ENCODE measurements at regions not wholly inside any gene's neighbourhood (a gene's known extent, or its start where the extent isn't known, plus 50 kb on each side); places are given as distances from the start of the nearest gene placed in this dataset.

GRCh38 chr6:78302411-78302810 is 564.9 kb upstream of the IRAK1BP1 start (continued):
- no peak for TF ChIP-seq GTF2F1 (IDR thresholded peaks at IDR 0.05; ENCODE audit: low read depth, low read length)

DNA sequence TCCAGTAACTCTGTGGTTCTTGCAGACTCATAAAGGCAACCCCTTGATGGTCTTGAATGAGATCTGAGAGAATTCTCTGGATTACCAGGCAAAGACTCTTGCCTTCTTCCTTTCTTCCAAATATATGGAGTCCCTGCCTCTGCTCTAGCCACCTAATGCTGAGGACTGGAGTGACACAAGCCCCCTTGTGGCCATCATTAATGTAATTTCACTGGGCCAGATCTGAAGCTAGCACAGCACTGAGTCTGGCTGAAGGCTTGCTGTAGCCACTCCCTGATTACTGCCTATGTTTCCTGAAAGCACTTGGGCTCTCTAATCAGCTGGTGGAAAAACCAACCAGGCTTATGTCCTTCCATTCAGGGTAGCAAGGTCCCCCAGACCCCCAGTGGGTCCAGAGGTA is 559.3 kb upstream of the IRAK1BP1 start:
- no peak for DNase-seq (ENCODE audit: extremely low read depth in 1 of 4, low spot score in 3 of 4)
- no peak overlapping the region for H3K4me2 ChIP-seq (ENCODE audit: insufficient read depth, low read length)
- no peak for TF ChIP-seq MXI1 (IDR thresholded peaks at IDR 0.05; ENCODE audit: low read depth, low read length)
- ChIA-PET CTCF (ENCODE audit: low intra/inter-chr PET ratio) (no interaction called here), POLR2A (no interaction called here)
- no peaks in the 10 kb centered on the region for H3K36me3 ChIP-seq (ENCODE audit: control insufficient read depth, insufficient read depth, low read length)
- no peaks in the 10 kb centered on the region for H4K20me1 ChIP-seq (replicated peaks; ENCODE audit: control insufficient read depth, insufficient read depth, low read length)
- H3K9ac ChIP-seq (ENCODE audit: insufficient read depth in 1 of 2, low read depth in 2 of 2, low read length in 2 of 2): no peak overlapping the region
- H3K9me1 ChIP-seq (ENCODE audit: control insufficient read depth, insufficient read depth, low read length): no peaks in the 10 kb centered on the region
- no peak for ATAC-seq
- no peaks in the 10 kb centered on the region for H3K9me3 ChIP-seq (replicated peaks; ENCODE audit: control insufficient read depth, insufficient read depth, low read depth, low read length)
- FAIRE-seq: no peak
- BruUV-seq (replicated peaks): no TSS peak
- H3K4me3 ChIP-seq: no peak overlapping the region
- no peaks in the 10 kb centered on the region for H3K4me1 ChIP-seq (replicated peaks in 1 of 2; ENCODE audit: control insufficient read depth in 2 of 2, insufficient read depth in 2 of 2, low read length in 2 of 2)
- in situ Hi-C loops (cut with MboI) (no loop called here), intact Hi-C loops (cut with micrococcal nuclease) (no loop called here)
- no peak overlapping the region for H2AFZ ChIP-seq (ENCODE audit: low read depth, low read length)
- H3K27me3 ChIP-seq (ENCODE audit: control insufficient read depth in 2 of 2, insufficient read depth in 2 of 2, low read length in 2 of 2): no peaks in the 10 kb centered on the region
- H3K79me2 ChIP-seq (ENCODE audit: control insufficient read depth, insufficient read depth, low read length): no peaks in the 10 kb centered on the region
- no peak overlapping the region for H3K27ac ChIP-seq (ENCODE audit: extremely low read depth, low read depth, low read length)

GRCh38 chr6:78322068-78322845 is 545.1 kb upstream of the IRAK1BP1 start:
- intact Hi-C loops (cut with micrococcal nuclease): no loop called here
- no peaks in the 10 kb centered on the region for H3K9me1 ChIP-seq (ENCODE audit: control insufficient read depth, insufficient read depth, low read length)
- no peak for FAIRE-seq
- H3K9me3 ChIP-seq (replicated peaks; ENCODE audit: control insufficient read depth, insufficient read depth, low read depth, low read length): no peaks in the 10 kb centered on the region; the same call in 1 of the 2 replicates
- H2AFZ ChIP-seq (ENCODE audit: low read depth, low read length): no peak overlapping the region
- no TSS peak for BruUV-seq (replicated peaks)
- no peaks in the 10 kb centered on the region for H3K36me3 ChIP-seq (ENCODE audit: control insufficient read depth, insufficient read depth, low read length)
- TF ChIP-seq ATF1 (CRISPR knock-in tag; IDR thresholded peaks at IDR 0.05) (no peak), ATF1 (tag; IDR thresholded peaks at IDR 0.05) (no peak), TAF15 (IDR thresholded peaks at IDR 0.05; ENCODE audit: low read depth, low read length) (no peak), TARDBP (IDR thresholded peaks at IDR 0.05) (no peak)
- TF ChIP-seq, protein P1, sequence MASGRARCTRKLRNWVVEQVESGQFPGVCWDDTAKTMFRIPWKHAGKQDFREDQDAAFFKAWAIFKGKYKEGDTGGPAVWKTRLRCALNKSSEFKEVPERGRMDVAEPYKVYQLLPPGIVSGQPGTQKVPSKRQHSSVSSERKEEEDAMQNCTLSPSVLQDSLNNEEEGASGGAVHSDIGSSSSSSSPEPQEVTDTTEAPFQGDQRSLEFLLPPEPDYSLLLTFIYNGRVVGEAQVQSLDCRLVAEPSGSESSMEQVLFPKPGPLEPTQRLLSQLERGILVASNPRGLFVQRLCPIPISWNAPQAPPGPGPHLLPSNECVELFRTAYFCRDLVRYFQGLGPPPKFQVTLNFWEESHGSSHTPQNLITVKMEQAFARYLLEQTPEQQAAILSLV (tag; IDR thresholded peaks at IDR 0.05): no peak
- TF ChIP-seq, protein P2, sequence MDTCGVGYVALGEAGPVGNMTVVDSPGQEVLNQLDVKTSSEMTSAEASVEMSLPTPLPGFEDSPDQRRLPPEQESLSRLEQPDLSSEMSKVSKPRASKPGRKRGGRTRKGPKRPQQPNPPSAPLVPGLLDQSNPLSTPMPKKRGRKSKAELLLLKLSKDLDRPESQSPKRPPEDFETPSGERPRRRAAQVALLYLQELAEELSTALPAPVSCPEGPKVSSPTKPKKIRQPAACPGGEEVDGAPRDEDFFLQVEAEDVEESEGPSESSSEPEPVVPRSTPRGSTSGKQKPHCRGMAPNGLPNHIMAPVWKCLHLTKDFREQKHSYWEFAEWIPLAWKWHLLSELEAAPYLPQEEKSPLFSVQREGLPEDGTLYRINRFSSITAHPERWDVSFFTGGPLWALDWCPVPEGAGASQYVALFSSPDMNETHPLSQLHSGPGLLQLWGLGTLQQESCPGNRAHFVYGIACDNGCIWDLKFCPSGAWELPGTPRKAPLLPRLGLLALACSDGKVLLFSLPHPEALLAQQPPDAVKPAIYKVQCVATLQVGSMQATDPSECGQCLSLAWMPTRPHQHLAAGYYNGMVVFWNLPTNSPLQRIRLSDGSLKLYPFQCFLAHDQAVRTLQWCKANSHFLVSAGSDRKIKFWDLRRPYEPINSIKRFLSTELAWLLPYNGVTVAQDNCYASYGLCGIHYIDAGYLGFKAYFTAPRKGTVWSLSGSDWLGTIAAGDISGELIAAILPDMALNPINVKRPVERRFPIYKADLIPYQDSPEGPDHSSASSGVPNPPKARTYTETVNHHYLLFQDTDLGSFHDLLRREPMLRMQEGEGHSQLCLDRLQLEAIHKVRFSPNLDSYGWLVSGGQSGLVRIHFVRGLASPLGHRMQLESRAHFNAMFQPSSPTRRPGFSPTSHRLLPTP (IDR thresholded peaks at IDR 0.05; ENCODE audit: borderline replicate concordance, extremely low read depth, insufficient read length): no peak
- no peaks in the 10 kb centered on the region for H3K79me2 ChIP-seq (ENCODE audit: control insufficient read depth, insufficient read depth, low read length)
- no peak overlapping the region for H3K27ac ChIP-seq (ENCODE audit: extremely low read depth, low read depth, low read length)
- in situ Hi-C loops (cut with MboI): no loop called here
- ATAC-seq: no peak
- ChIA-PET POLR2A (no interaction called here), CTCF (ENCODE audit: low intra/inter-chr PET ratio) (no interaction called here)
- no peak for DNase-seq (ENCODE audit: extremely low read depth in 1 of 4, low spot score in 3 of 4)
- no peak overlapping the region for H3K4me3 ChIP-seq
- H3K9ac ChIP-seq (ENCODE audit: insufficient read depth in 1 of 2, low read depth in 2 of 2, low read length in 2 of 2): no peak overlapping the region
- no peak overlapping the region for H3K4me2 ChIP-seq (ENCODE audit: insufficient read depth, low read length)
- no peaks in the 10 kb centered on the region for H3K4me1 ChIP-seq (replicated peaks in 1 of 2; ENCODE audit: control insufficient read depth in 2 of 2, insufficient read depth in 2 of 2, low read length in 2 of 2)
- no peaks in the 10 kb centered on the region for H4K20me1 ChIP-seq (replicated peaks; ENCODE audit: control insufficient read depth, insufficient read depth, low read length)
- no peaks in the 10 kb centered on the region for H3K27me3 ChIP-seq (ENCODE audit: control insufficient read depth in 2 of 2, insufficient read depth in 2 of 2, low read length in 2 of 2)
- 0% methylated on average over 5 of the region's 5 CpGs for WGBS (ENCODE audit: insufficient coverage, low coverage, missing lambda C conversion rate)

Data from K562 (cell line).